Hepatocyte (in vitro differentiated cells): ENCODE measurements at regions not wholly inside any gene's neighbourhood (a gene's known extent, or its start where the extent isn't known, plus 50 kb on each side); places are given as distances from the start of the nearest gene placed in this dataset.

Experiments
- DNase-seq: peaks from one replicate; pipeline ENCODE4 v3.0.0-alpha.2; 2016; ENCODE audit warnings: low spot score
- H2AFZ ChIP-seq: fragments of 200-600 bp; sonication (generic); 2 replicates; pipeline ENCODE4 v1.6.0; 2016; ENCODE audit warnings: antibody characterized with exemption, mild to moderate bottlenecking
- H3K27ac ChIP-seq: fragments of 200-600 bp; sonication (generic); 2 replicates; pipeline ENCODE4 v1.5.1; 2016; ENCODE audit warnings: mild to moderate bottlenecking
- H3K27me3 ChIP-seq: fragments of 200-600 bp; sonication (generic); 2 replicates; pipeline ENCODE4 v1.6.1; 2016
- H3K36me3 ChIP-seq: fragments of 200-600 bp; sonication (generic); replicated peaks from 2 replicates; pipeline ENCODE4 v1.5.1; 2016; ENCODE audit warnings: low read depth; ENCODE audit not compliant: insufficient read depth
- H3K4me1 ChIP-seq: fragments of 200-600 bp; sonication (generic); 2 replicates; pipeline ENCODE4 v1.5.1; 2016; ENCODE audit warnings: mild to moderate bottlenecking, moderate library complexity; ENCODE audit not compliant: insufficient read depth
- H3K4me2 ChIP-seq: fragments of 200-600 bp; sonication (generic); 2 replicates; pipeline ENCODE4 v1.6.0; 2016
- H3K4me3 ChIP-seq: fragments of 200-600 bp; sonication (generic); 2 replicates; pipeline ENCODE4 v1.5.1; 2016; ENCODE audit warnings: mild to moderate bottlenecking
- H3K79me2 ChIP-seq: fragments of 200-600 bp; sonication (generic); 2 replicates; pipeline ENCODE4 v1.6.0; 2017; ENCODE audit warnings: mild to moderate bottlenecking
- H3K9me2 ChIP-seq: fragments of 200-600 bp; sonication (generic); replicated peaks from 2 replicates; pipeline ENCODE4 v1.6.0; 2017; ENCODE audit warnings: mild to moderate bottlenecking; ENCODE audit not compliant: insufficient read depth
- H3K9me3 ChIP-seq: fragments of 200-600 bp; sonication (generic); 2 replicates; pipeline ENCODE4 v1.5.1; 2016; ENCODE audit warnings: low read depth, mild to moderate bottlenecking
- H4K20me1 ChIP-seq: fragments of 200-600 bp; sonication (generic); 2 replicates; pipeline ENCODE4 v1.6.0; 2016; ENCODE audit warnings: mild to moderate bottlenecking; ENCODE audit not compliant: insufficient read depth, poor library complexity, severe bottlenecking
- CTCF ChIP-seq: fragments of 200-600 bp; sonication (generic); IDR thresholded peaks from 2 replicates; pipeline ENCODE4 v1.5.1; 2016; ENCODE audit warnings: antibody characterized with exemption, mild to moderate bottlenecking; ENCODE audit not compliant: poor library complexity
- EZH2 ChIP-seq: fragments of 200-600 bp; sonication (generic); IDR thresholded peaks from 2 replicates; pipeline ENCODE4 v1.6.1; 2016; ENCODE audit warnings: antibody characterized with exemption, mild to moderate bottlenecking, borderline replicate concordance
- EZH2phosphoT487 ChIP-seq: fragments of 200-600 bp; sonication (generic); IDR thresholded peaks from one replicate; pipeline ENCODE4 v1.6.1; 2018; ENCODE audit warnings: antibody characterized with exemption, mild to moderate bottlenecking, low read depth, moderate library complexity; ENCODE audit not compliant: unreplicated experiment, severe bottlenecking
- WGBS: methylation state at CpG from one replicate; pipeline ENCODE4 v1.1.6; 2016; ENCODE audit warnings: low lambda C conversion rate; ENCODE audit errors: missing lambda C conversion rate; 5-methylcytosine and 5-hydroxymethylcytosine counted together

DNA sequence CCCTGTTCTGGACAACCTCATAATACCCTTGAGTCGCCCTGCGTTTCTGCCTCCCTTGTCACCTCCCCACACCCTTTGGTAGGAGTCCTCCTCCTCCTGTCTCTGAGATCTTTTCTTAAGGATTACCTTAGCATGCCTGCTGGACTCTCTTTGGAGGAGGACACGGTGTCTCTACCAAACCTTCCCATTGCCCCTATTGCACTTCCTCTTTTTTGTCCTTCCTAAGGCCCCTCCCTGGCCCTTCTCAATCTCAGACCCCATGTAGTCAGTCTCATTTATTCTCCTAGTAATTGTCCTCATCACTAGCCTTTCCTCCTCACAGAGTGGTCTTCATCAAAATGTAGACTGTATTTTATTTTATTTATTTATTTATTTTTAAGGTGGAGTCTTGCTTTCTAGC lies 335.0 kb upstream of the SFRP2 start:
- Histone ChIP-seq H2AFZ (no peak overlapping the region), H3K36me3 (no peaks in the 10 kb centered on the region), H4K20me1 (no peaks in the 10 kb centered on the region), H3K79me2 (no peaks in the 10 kb centered on the region), H3K27ac (no peak overlapping the region), H3K4me1 (no peaks in the 10 kb centered on the region), H3K4me2 (no peak overlapping the region), H3K9me3 (no peaks in the 10 kb centered on the region), H3K27me3 (no peaks in the 10 kb centered on the region), H3K9me2 (no peaks in the 10 kb centered on the region), H3K4me3 (no peak overlapping the region)
- no peak for TF ChIP-seq EZH2
- TF ChIP-seq EZH2phosphoT487: no peak
- TF ChIP-seq CTCF: no peak
- 85% methylated on average over 3 of the region's 3 CpGs for WGBS
- no peak for DNase-seq

GRCh38 chr4:154120690-154121345 lies 331.9 kb upstream of the SFRP2 start:
- no peaks in the 10 kb centered on the region for H3K9me2 ChIP-seq
- H4K20me1 ChIP-seq: no peaks in the 10 kb centered on the region
- no peak overlapping the region for H3K4me3 ChIP-seq
- no peaks in the 10 kb centered on the region for H3K79me2 ChIP-seq
- 72% methylated on average over 4 of the region's 4 CpGs for WGBS
- H2AFZ ChIP-seq: no peak overlapping the region
- no peaks in the 10 kb centered on the region for H3K4me1 ChIP-seq
- no peaks in the 10 kb centered on the region for H3K36me3 ChIP-seq
- no peak for DNase-seq
- H3K9me3 ChIP-seq: no peaks in the 10 kb centered on the region
- H3K27ac ChIP-seq: no peak overlapping the region
- TF ChIP-seq EZH2phosphoT487: no peak
- no peak for TF ChIP-seq CTCF
- TF ChIP-seq EZH2: no peak
- no peak overlapping the region for H3K4me2 ChIP-seq
- no peaks in the 10 kb centered on the region for H3K27me3 ChIP-seq

DNA sequence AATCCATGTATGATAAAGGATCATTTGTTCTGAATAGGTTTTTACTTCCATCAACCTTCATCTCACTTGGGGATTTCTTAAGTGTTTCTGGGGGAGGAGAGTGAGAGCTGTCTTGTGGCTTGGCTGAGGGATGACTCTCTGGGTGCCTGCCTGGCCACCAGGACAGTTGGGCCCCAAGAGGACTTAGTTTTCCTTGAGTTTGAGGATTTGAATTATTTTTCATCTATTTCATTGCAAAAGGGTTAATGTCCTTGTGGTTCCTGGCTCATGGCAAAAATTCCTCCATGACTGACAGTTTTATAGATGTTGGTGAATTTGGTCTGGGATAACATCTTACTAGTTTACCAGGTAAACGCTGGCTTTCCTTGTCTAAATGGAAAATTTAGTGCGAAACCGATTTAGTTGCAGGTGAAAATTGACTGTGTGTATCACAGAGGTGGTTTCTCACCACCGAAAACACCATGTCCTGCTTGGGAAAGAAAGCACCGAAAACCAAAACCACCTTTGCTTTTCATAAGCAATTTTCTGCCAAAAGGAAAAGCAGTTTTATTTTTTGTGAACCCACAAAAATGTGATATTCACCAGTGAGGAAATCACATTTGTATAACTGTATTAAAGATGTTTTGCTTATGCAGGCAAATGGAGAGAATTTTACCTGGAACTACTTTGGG lies 331.3 kb upstream of the SFRP2 start:
- no peaks in the 10 kb centered on the region for H4K20me1 ChIP-seq
- no peaks in the 10 kb centered on the region for H3K4me1 ChIP-seq
- no peak for TF ChIP-seq CTCF
- TF ChIP-seq EZH2: no peak
- TF ChIP-seq EZH2phosphoT487: no peak
- H3K36me3 ChIP-seq: no peaks in the 10 kb centered on the region
- no peak for DNase-seq
- H3K27me3 ChIP-seq: no peaks in the 10 kb centered on the region
- H3K27ac ChIP-seq: no peak overlapping the region
- H3K4me3 ChIP-seq: no peak overlapping the region
- WGBS: 81% methylated on average over 5 of the region's 5 CpGs
- no peak overlapping the region for H2AFZ ChIP-seq
- H3K9me2 ChIP-seq: no peaks in the 10 kb centered on the region
- H3K9me3 ChIP-seq: no peaks in the 10 kb centered on the region
- H3K79me2 ChIP-seq: no peaks in the 10 kb centered on the region
- H3K4me2 ChIP-seq: no peak overlapping the region
